HG02852 (cell line): ENCODE measurements at regions not wholly inside any gene's neighbourhood (a gene's known extent, or its start where the extent isn't known, plus 50 kb on each side); places are given as distances from the start of the nearest gene placed in this dataset.
"Not testable (repeated sequence)": the region's sequence is repeated elsewhere in the genome, so short reads cannot be mapped to it uniquely, and the experiment has no call there.

ENCODE experiments used
- ATAC-seq: cut with Tn5 transposase; IDR thresholded peaks from one replicate; pipeline ENCODE4 v1.9.1; 2021; ENCODE audit warnings: mild to moderate bottlenecking, moderate library complexity; ENCODE audit not compliant: unreplicated experiment

DNA sequence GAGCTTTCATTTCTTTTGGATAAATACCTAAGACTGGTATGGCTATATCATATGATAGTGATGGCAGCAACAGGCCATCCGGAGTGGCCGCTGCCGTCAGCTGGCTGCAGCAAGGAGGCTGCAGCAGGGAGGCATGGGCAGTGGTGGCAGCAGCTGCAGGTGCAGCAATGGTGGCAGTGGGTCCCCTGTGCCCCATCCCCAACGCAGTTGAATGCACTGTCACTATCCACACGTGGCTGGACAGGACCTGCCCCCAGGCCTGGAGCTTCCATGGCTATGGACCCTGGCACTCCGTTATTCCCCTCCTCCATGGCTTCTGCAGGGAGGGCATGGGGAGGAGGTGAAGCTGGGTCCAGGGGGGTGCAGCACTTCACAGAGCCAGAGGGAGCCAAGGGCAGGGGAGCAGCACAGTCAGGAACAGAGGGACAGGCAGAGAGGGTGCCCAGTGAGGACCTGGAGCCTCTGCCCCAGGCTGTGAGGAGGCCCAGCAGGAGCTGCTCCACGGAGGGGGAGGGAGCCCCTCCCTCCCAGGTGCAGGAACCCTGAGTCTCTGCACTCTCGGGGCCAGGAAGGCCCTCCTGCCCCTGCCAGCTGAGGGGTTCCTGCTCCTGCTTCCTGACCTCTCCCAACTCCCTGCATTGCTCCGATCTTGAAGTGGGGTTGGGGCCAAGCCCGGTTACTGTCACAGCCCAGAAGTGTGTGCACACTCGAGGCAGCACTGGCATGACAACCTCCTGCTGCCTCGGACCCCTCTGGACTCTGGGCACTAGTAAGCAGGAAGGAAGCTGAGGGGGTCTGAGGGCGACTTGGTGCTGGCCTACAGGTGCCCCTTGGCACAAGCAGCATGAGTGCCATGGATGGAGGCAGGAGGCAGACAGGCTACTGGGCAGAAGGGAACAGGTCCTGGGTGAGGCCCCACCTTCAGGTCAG, 466.3 kb downstream of the GUCY1A2 start:
- ATAC-seq = no peak

DNA sequence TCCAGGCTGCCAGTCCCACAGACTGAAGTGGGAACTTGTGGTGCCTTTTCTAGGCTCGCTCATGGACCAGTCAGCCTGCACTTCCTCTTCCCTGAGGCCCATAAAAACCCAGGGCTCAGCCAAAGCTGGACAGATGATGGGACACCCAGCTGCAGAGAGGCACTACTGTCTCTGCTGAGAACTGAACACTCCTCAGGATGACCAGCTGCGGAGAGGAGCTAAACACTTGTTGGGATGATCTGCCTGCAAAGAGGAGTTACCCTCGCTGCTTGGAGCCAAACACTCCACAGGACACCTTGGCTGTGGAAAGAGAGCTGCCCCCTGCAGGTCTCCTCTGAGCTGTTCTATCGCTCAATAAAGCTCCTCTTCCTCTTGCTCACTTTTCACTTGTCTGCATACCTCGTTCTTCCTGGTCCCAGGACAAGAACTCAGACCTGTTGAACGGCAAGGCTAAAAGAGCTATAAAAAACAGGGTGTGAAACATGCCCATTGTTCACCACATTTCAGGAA, 465.5 kb downstream of the GUCY1A2 start:
- ATAC-seq = no peak

DNA sequence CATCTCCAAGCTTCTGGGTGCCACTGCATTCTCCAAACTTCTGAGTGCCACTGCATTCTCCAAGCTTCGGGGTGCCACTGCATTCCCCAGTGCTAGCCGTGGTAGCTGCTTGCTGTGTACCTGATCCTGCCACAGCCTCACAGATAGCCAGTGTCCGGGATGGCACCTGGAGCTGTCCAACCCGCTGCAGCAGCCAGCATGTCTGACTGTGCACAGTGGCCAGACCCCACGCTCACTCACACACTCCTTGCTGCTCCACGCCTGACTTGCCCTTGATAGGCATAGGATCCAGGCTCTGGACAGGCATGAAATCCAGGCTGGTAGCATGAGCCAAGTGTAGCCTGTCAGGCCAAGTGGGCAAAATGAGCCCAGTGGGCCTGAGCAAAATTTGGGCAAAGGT, 465.0 kb downstream of the GUCY1A2 start:
- no peak for ATAC-seq

DNA sequence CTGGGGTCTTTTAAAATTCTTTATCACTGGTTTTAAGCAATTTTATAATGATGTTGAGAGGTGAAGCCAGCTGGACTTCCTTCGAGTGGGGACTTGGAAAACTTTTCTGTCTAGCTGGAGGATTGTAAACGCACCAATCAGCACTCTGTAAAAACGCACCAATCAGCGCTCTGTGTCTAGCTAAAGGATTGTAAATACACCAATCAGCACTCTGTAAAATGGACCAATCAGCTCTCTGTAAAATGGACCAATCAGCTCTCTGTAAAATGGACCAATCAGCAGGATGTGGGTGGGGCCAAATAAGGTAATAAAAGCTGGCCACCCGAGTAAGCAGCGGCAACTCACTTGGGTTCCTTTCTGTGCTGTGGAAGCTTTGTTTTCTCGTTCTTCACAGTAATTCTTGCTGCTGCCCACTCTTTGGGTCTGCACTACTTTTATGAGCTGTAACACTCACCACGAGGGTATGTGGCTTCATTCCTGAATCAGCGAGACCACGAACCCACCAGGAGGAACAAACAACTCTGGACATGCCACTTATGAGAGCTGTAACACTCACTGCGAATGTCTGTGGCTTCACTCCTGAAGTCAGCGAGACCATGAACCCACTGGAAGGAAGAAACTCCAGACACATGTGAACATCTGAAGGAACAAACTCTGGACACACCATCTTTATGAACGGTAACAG, 462.6 kb downstream of the GUCY1A2 start:
- not testable (repeated sequence) for ATAC-seq

DNA sequence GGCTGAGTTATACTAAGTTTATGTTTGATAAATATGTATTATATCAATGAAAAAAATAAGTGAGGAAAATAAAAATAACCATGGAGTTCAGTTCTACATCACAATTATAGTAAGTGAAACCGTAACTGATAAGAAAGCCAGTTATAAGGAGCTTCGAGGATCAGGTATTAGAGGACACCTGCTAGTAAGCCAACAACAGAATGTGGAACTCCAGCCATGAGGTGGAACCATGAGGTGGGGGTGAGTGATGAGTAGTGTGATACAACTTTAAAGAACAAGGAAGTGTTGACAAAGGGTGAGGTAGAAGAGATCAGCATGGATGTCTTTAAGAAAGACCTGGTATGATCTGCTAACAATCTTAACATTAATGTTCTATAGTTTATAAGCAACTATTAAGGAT, 452.9 kb downstream of the GUCY1A2 start:
- ATAC-seq = no peak

DNA sequence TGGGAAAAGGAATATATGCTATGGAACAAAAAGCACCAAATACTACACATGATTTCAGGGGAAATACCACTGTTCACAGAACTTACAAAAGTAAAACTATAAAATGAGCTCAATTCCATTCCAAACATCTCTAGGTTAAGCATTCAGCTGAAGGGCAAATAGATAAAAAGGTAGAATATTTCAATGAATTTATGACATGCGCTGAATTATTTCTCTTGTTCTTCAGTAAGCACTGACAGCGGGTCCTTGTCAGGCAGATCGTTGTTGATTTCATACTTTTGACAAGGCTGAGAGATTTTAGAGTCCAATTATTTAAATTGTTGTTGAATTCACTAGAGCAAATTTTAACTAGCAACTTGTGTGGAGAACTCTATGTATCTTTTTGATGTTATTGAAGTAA, 449.6 kb downstream of the GUCY1A2 start:
- no peak for ATAC-seq

DNA sequence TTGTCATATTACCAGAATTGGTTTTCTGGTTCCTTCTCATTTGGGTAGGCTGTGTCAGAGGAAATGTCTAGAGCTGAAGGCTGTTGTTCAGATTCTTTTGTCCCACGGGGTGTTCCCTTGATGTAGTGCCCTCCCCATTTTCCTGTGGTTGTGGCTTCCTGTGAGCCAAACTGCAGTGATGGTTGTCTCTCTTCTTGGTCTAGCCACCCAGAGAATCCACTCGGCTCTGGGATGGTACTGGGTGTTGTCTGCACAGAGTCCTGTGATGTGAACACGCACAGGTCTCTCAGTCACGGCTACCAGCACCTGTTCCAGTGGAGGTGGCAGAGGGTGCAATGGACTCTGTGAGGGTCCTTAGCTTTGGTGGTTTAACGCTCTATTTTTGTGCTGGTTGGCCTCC, 440.9 kb downstream of the GUCY1A2 start:
- ATAC-seq = not testable (repeated sequence)

DNA sequence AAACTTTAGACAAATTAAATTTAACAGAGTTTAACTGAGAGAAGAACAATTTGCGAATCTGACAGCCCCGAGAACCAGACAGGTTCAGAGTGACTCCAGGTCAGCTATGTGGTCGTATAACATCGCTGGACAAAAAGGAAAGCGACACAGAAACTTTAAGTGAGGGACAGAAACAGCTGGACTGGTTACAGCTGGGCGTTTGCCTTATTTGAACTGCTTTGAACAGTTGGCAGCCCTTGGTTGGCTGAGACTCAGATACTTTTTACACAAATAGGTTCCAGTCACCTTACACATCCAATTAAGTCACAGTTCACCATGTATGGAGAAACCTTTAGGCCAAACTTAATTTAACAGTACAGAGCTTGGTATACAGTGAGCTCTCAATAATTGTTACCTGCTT, 436.9 kb downstream of the GUCY1A2 start:
- no peak for ATAC-seq

DNA sequence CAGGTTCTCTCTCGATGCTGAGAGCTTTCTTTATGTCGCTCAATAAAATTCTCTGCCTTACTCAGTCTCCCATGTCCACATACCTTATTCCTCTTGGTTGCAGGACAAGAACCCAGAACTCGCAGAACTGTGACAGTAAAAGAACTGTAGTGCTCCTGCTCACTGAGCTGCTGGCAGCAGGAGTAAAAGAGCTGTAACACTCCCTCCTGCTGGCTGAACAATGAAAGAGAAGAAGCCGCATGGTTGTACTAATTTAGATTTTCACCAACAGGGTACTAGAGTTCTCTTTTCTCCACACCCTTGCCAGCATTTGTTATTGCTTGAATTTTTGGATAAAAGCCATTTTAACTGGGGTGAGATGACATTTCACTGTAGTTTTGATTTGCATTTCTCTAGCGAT, 433.2 kb downstream of the GUCY1A2 start:
- no peak for ATAC-seq

DNA sequence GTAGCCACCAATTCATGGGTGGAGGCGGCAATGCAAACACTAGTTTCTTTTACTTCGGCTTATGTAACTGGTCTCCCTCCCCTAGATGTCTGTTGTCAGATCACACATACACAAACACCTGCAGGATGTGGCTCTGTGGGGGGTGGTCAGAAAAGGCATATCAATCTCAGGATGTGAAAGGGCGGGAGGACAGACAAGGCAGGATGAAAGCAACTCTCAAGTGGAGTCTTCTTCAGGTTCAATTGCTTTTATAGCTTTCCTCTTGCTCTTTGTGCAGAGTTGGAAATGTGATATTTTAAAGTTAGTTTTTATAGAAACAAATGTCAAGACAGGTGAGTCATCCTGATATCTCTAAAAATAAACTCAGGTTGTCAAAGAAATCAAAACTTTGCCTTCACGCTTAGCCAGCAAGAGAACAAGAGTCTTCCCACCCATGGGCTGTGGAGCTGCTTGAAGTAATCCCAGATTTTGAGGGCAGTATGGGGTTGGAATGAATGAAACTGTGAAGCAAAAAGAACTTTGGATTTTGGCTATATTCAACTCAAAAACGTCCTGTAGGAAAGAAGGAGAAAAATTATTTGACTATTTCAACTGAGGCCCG, 423.4 kb downstream of the GUCY1A2 start:
- ATAC-seq = no peak

DNA sequence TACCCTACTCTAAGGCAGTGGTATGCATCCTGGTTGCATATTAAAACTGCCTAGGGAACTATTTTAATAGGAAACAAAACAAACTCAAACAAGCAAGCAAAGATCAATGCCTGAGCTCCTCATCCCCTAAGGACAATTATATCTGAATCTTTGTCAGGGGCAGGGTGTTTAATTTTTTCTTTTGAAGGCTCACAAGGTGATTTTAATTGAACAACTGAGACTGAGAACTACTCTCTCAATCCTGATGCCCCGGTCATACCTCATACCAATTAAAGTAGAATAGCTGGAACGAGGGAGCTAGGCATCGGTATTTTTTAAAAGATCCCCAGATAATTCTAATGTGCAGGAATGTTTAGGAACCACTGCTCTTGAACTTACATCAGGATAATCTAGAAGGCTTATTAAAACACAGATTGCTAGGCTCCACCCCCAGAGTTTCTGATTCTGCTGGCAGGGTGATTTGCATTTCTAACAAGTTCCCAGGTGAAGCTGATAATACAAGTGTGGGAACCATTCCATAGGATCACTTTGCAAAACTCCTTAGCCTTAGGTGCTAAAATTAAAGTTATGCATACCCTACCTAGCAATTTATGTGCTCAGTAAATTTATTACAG, 416.5 kb downstream of the GUCY1A2 start:
- no peak for ATAC-seq

DNA sequence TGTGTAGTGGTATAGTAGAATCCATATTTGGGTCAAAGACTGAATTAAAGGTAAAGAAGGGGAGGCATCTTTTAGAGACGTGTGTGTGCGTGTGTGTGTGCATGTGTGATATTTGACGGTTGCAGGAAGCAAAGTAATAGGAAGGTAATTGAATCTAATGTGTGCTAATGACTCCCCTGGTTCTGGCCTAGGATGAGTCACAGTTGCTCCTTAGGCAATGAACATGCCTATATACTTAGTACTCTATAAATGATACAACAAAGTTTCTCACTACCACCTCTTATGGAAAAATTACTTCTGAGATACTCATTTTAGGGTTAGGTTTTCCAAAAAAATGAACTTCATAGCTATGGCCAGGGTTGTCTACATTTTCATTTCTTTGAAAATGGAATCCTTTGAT, 409.6 kb downstream of the GUCY1A2 start:
- ATAC-seq = no peak

DNA sequence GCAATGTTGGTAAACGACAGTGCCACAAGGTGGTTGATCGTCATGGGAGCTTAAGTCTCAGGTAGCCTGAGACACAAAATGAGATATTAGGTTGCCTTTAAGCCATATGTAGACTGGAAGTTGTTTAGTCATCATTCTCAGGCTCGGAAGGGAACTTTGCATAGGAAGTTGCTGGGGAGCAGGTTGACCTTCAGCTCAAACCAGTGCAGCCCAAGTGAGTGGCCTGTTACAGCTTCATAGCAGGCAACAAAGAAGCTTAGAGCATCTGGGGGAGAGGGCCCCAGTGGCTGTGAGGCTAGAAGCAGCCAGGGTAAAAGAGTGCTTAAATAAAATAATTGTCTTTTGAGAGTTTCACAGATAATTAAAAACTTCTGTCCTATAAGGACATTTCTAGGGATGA, 404.0 kb downstream of the GUCY1A2 start:
- no peak for ATAC-seq

DNA sequence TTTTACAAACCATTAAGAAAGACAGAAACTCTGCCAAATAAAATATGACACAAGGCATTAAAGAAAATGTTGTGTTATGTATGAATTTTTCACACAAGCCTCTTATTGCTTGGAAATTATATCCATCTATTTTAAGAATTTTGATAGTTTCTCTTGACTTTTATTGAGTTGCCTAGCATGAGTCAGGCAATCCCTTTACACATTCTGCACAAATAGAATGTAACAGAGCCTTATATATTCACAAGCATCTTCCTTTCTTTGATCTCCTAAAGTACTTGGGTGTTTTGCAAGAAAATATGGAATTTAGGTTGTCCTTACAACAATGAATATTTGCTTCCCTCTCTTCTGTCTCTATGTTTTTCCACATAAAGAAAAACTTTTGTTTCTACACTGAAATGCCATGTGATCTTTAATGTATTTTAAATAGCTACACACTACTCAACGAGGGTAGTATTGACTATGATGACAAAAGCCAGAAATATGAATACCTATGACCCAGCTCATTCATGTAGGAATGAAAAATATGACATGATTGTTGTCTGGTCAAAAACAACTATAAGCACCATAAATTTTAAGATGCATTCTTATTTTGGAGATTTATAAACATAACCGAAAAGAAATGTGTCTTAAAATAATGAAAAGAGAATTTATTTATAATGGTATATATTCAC, 398.8 kb downstream of the GUCY1A2 start:
- no peak for ATAC-seq

DNA sequence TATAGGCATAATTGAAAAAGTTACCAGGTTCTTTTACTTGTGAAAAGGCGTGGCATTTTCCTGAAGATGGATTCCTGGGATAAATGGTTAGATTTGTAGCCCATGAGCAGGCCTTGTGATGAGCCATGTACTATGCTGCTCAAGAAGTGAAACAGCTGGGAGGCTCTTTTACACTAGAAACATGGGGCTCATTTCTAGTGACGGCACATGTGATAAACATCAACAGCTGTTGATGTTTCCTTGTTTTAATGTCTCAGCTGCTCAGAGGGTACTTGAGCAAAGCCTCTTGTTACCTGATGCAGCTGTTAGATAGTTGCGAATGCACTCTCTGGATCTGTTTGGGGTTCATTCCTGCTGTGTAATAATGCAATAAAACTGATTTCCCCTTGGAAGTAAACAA, 396.8 kb downstream of the GUCY1A2 start:
- ATAC-seq = no peak
